ENCODE measurements at regions not wholly inside any gene's neighbourhood (a gene's known extent, or its start where the extent isn't known, plus 50 kb on each side); places are given as distances from the start of the nearest gene placed in this dataset.

GRCh38 chr3:147574621-147575020, 165.5 kb downstream of the ZIC1 start:
- ATAC-seq (no peak), DNase-seq (no peak)
- intact Hi-C loops (cut with DNase I, micrococcal nuclease): no loop called here

- no peak for ATAC-seq
- DNase-seq: no peak
- intact Hi-C loops (cut with DNase I, micrococcal nuclease): no loop called here
Measured at GRCh38 chr3:147575391-147575790, 166.2 kb downstream of the ZIC1 start.

GRCh38 chr3:147582642-147583041, 173.5 kb downstream of the ZIC1 start:
- DNase-seq: no peak
- intact Hi-C loops (cut with DNase I, micrococcal nuclease): no loop called here
- no peak for ATAC-seq

GRCh38 chr3:147589016-147589415, 179.9 kb downstream of the ZIC1 start:
- intact Hi-C loops (cut with DNase I, micrococcal nuclease): no loop called here
- DNase-seq (no peak), ATAC-seq (no peak)

GRCh38 chr3:147604136-147604535, 195.0 kb downstream of the ZIC1 start:
- intact Hi-C loops (cut with DNase I, micrococcal nuclease): no loop called here
- DNase-seq (no peak), ATAC-seq (no peak)

GRCh38 chr3:147613725-147614124, 204.6 kb downstream of the ZIC1 start:
- DNase-seq (no peak), ATAC-seq (no peak)
- intact Hi-C loops (cut with DNase I, micrococcal nuclease): no loop called here

GRCh38 chr3:147614210-147614609, 205.0 kb downstream of the ZIC1 start:
- ATAC-seq (no peak), DNase-seq (no peak)
- intact Hi-C loops (cut with DNase I, micrococcal nuclease): no loop called here

- ATAC-seq (no peak), DNase-seq (no peak)
- intact Hi-C loops (cut with DNase I, micrococcal nuclease): no loop called here
Measured at GRCh38 chr3:147615035-147615434, 205.9 kb downstream of the ZIC1 start.

- DNase-seq (no peak), ATAC-seq (no peak)
- intact Hi-C loops (cut with DNase I, micrococcal nuclease): no loop called here
Measured at GRCh38 chr3:147616998-147617619, 207.9 kb downstream of the ZIC1 start.

GRCh38 chr3:147618691-147619090, 209.5 kb downstream of the ZIC1 start:
- DNase-seq (no peak), ATAC-seq (no peak)
- intact Hi-C loops (cut with DNase I, micrococcal nuclease): no loop called here

- intact Hi-C loops (cut with DNase I, micrococcal nuclease): no loop called here
- no peak for DNase-seq
- ATAC-seq: no peak
Measured at GRCh38 chr3:147619921-147620560, 210.9 kb downstream of the ZIC1 start.

- intact Hi-C loops (cut with DNase I, micrococcal nuclease): no loop called here
- no peak for ATAC-seq
Measured at GRCh38 chr3:147620906-147621305, 211.7 kb downstream of the ZIC1 start.

GRCh38 chr3:147630921-147631415, 221.8 kb downstream of the ZIC1 start:
- ATAC-seq: no peak
- intact Hi-C loops (cut with DNase I, micrococcal nuclease): no loop called here

More at GRCh38 chr3:147620906-147621305, 211.7 kb downstream of the ZIC1 start:
- DNase-seq: no peak

GRCh38 chr3:147640781-147641180, 231.6 kb downstream of the ZIC1 start:
- DNase-seq (no peak), ATAC-seq (no peak)
- intact Hi-C loops (cut with DNase I, micrococcal nuclease): no loop called here

More at GRCh38 chr3:147630921-147631415, 221.8 kb downstream of the ZIC1 start:
- no peak for DNase-seq

GRCh38 chr3:147645761-147646160, 236.6 kb downstream of the ZIC1 start:
- DNase-seq (no peak), ATAC-seq (no peak)
- intact Hi-C loops (cut with DNase I, micrococcal nuclease): no loop called here

GRCh38 chr3:147649475-147649874, 240.3 kb downstream of the ZIC1 start:
- intact Hi-C loops (cut with DNase I, micrococcal nuclease): no loop called here
- ATAC-seq (no peak), DNase-seq (no peak)

- DNase-seq: no peak
- ATAC-seq: no peak
- intact Hi-C loops (cut with DNase I, micrococcal nuclease): no loop called here
Measured at GRCh38 chr3:147651107-147651778, 242.1 kb downstream of the ZIC1 start.

GRCh38 chr3:147652651-147653366, 243.6 kb downstream of the ZIC1 start:
- ATAC-seq (no peak), DNase-seq (no peak)
- intact Hi-C loops (cut with DNase I, micrococcal nuclease): no loop called here

- ATAC-seq (no peak), DNase-seq (no peak)
- intact Hi-C loops (cut with DNase I, micrococcal nuclease): no loop called here
Measured at GRCh38 chr3:147653367-147653923, 244.3 kb downstream of the ZIC1 start.

Data from left colon (tissue), 2 donors.